ENCODE measurements at regions not wholly inside any gene's neighbourhood (a gene's known extent, or its start where the extent isn't known, plus 50 kb on each side); places are given as distances from the start of the nearest gene placed in this dataset.

DNA sequence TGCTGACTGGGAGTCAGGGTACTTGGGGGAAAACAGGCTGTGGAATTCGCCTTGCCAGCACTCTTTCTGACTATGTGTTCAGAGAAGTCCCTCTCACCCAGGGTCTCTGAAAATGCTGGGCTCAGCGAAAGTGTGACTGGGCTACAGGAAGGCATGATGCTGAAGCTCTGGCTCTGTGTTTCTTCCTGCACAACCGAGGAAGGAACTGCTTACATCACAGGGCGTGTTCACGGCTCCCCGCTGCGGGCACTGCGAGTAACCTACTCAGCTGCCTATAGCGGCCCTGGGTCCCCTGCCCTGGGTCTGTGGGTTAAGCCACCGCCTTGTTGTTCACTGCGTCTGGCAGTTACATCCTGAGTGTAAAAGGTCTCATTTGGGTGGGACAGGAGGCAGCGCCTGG is 222.4 kb upstream of the IRX4 start:
- Histone ChIP-seq H3K27me3 (no peaks in the 10 kb centered on the region), H3K4me1 (no peaks in the 10 kb centered on the region), H3K9me3 (peaks cover 3% of the 10 kb centered on the region; the same call in 1 of the 2 replicates), H3K27ac (no peak overlapping the region), H3K4me3 (no peak overlapping the region), H3K9ac (no peak overlapping the region), H3K4me2 (no peak overlapping the region), H4K20me1 (no peaks in the 10 kb centered on the region), H3K36me3 (no peaks in the 10 kb centered on the region)
- no peak for TF ChIP-seq Cebpa-rat (IDR thresholded peaks at IDR 0.05)

DNA sequence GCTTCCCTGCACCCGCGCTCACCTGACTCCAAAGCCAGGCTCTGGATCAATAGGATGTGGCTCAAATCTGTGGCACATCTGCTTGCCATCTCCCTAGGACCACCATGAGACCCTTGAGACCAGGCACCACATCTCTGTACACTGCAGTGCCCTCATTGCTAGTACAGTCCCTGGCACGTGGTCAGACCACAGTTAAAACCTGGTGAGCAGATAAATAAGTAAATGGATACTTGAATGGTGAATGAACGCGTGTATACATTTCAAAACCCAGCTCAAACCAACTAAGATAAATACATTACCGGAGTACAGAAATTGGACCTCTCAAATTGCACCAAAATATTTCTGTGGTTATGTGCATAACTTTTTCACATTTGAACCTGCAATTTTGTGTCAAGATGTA is 221.2 kb upstream of the IRX4 start:
- no peak for TF ChIP-seq Cebpa-rat (IDR thresholded peaks at IDR 0.05)

DNA sequence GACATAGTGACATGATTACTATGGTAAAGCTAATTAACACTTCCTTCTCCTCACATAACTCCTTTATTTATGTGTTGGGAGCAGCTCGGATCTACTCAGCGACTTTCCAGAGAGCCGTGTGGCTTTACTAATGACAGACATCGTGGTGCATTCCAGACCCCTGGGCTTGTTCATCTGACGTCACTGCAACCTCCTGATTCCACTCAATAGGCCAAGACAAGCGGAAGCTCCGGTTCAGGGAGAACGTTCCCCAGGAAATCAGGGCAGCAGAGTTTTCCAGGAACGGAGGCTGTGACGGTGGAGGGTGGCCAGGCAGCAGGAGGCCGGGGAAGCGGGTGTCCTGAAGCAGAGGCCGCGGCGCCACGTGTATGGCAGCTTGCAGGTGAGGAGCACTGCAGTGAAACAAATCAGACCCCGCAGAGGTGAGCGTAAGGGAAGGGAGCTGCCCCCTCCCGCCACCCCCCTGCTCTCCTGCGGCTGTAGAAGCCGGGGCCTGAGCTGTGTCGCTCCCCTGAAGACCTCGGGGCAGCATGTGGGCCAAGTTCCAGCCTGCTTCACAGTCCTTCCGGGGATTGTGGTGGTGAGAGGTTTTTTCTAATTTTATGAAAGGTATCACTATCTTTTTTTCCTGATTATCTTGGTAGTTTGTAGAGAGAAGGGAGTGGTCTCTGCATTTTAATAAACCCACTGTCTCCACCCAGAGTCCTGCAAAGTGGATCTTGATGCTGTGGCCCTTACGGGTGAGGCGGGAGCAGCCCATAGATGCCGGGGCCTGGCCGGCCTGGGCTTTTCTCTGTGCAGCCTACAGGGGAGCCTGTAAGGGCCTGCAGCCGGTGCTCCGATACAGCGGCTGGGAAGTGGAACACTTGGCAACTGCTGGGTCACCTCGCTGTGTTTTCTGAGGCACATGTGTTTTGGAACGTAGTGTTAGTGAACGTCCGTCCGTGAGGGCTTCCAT is 220.4 kb upstream of the IRX4 start:
- no peak for TF ChIP-seq Cebpa-rat (IDR thresholded peaks at IDR 0.05)
- no peak overlapping the region for H3K4me3 ChIP-seq

More for the DNA sequence above, 221.2 kb upstream of the IRX4 start:
- H3K27me3 ChIP-seq: no peaks in the 10 kb centered on the region
- H3K9ac ChIP-seq: no peak overlapping the region
- H4K20me1 ChIP-seq: no peaks in the 10 kb centered on the region
- peaks cover 3% of the 10 kb centered on the region; the same call in 1 of the 2 replicates for H3K9me3 ChIP-seq
- H3K27ac ChIP-seq: no peak overlapping the region
- H3K36me3 ChIP-seq: no peaks in the 10 kb centered on the region
- H3K4me3 ChIP-seq: no peak overlapping the region
- H3K4me2 ChIP-seq: no peak overlapping the region
- H3K4me1 ChIP-seq: peaks cover 4% of the 10 kb centered on the region; the same call in 1 of the 2 replicates

DNA sequence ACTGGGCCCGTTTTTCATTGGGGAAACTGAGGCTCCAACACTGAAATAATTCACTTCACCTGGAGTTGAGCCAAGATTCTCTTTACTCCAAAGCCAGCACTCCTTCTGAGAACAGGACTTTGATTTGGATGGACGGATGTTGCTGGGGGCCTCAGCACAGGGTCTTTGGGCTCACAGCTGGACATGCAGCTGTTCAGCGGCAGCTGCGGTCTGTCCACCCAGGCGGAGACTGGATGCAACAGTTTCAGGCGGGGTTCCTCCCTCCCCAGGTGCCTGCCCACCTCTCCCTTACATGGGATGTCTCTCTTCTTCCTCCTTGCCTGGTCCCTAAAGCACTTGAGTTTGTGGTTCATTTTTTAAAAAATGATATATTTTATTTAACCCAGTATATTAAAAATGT is 219.0 kb upstream of the IRX4 start:
- H3K9ac ChIP-seq: no peak overlapping the region
- peaks cover 4% of the 10 kb centered on the region; the same call in 1 of the 2 replicates for H3K4me1 ChIP-seq
- H3K4me3 ChIP-seq: no peak overlapping the region
- H3K4me2 ChIP-seq: no peak overlapping the region
- no peak overlapping the region for H3K27ac ChIP-seq
- H3K9me3 ChIP-seq: peaks cover 2% of the 10 kb centered on the region; the same call in 1 of the 2 replicates
- no peak for TF ChIP-seq Cebpa-rat (IDR thresholded peaks at IDR 0.05)
- no peaks in the 10 kb centered on the region for H4K20me1 ChIP-seq
- H3K36me3 ChIP-seq: no peaks in the 10 kb centered on the region
- H3K27me3 ChIP-seq: no peaks in the 10 kb centered on the region

More for the DNA sequence above, 220.4 kb upstream of the IRX4 start:
- Histone ChIP-seq H3K4me2 (no peak overlapping the region), H3K36me3 (no peaks in the 10 kb centered on the region), H3K27me3 (no peaks in the 10 kb centered on the region), H4K20me1 (no peaks in the 10 kb centered on the region), H3K4me1 (peaks cover 4% of the 10 kb centered on the region; the same call in 1 of the 2 replicates), H3K9ac (no peak overlapping the region), H3K9me3 (peaks cover 3% of the 10 kb centered on the region; the same call in 1 of the 2 replicates), H3K27ac (no peak overlapping the region)

GRCh38 chr5:2096887-2097505 is 214.3 kb upstream of the IRX4 start:
- Histone ChIP-seq H3K4me1 (peaks cover 4% of the 10 kb centered on the region; the same call in 1 of the 2 replicates), H3K27ac (no peak overlapping the region), H4K20me1 (no peaks in the 10 kb centered on the region), H3K27me3 (no peaks in the 10 kb centered on the region), H3K9me3 (no peaks in the 10 kb centered on the region), H3K4me3 (no peak overlapping the region), H3K4me2 (no peak overlapping the region), H3K36me3 (no peaks in the 10 kb centered on the region), H3K9ac (no peak overlapping the region)
- no peak for TF ChIP-seq Cebpa-rat (IDR thresholded peaks at IDR 0.05)

DNA sequence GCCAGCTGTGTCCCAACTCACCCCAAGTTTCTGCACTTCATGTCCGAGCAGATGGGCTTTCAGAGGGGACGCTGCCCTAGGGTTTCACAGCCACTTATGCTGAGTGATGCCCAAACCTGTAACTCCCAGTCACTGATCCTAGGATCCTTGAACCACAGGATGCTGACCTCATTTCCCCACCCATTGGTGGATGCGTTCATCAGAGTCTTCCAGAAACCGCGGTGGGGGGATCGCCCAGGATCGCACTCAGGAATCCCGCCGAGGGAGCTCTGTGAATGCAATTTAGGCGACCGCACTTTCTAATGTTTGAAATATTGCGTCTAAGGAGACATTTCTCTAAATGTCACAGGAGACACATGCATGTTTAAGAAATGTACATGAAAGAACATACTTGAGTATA is 212.3 kb upstream of the IRX4 start:
- no peaks in the 10 kb centered on the region for H3K9me3 ChIP-seq
- no peak overlapping the region for H3K4me2 ChIP-seq
- no peak overlapping the region for H3K9ac ChIP-seq
- TF ChIP-seq Cebpa-rat (IDR thresholded peaks at IDR 0.05): no peak
- H3K27ac ChIP-seq: no peak overlapping the region
- no peaks in the 10 kb centered on the region for H3K27me3 ChIP-seq
- H3K4me3 ChIP-seq: no peak overlapping the region
- H3K36me3 ChIP-seq: no peaks in the 10 kb centered on the region
- H4K20me1 ChIP-seq: no peaks in the 10 kb centered on the region
- peaks cover 4% of the 10 kb centered on the region; the same call in 1 of the 2 replicates for H3K4me1 ChIP-seq

- Histone ChIP-seq H3K9ac (no peak overlapping the region), H3K4me2 (no peak overlapping the region), H3K27ac (no peak overlapping the region), H4K20me1 (no peaks in the 10 kb centered on the region), H3K36me3 (no peaks in the 10 kb centered on the region), H3K4me3 (no peak overlapping the region), H3K4me1 (no peaks in the 10 kb centered on the region; the same call in 1 of the 2 replicates), H3K27me3 (no peaks in the 10 kb centered on the region), H3K9me3 (no peaks in the 10 kb centered on the region)
- no peak for TF ChIP-seq Cebpa-rat (IDR thresholded peaks at IDR 0.05)
Observed at GRCh38 chr5:2094616-2094995, 211.9 kb upstream of the IRX4 start.

DNA sequence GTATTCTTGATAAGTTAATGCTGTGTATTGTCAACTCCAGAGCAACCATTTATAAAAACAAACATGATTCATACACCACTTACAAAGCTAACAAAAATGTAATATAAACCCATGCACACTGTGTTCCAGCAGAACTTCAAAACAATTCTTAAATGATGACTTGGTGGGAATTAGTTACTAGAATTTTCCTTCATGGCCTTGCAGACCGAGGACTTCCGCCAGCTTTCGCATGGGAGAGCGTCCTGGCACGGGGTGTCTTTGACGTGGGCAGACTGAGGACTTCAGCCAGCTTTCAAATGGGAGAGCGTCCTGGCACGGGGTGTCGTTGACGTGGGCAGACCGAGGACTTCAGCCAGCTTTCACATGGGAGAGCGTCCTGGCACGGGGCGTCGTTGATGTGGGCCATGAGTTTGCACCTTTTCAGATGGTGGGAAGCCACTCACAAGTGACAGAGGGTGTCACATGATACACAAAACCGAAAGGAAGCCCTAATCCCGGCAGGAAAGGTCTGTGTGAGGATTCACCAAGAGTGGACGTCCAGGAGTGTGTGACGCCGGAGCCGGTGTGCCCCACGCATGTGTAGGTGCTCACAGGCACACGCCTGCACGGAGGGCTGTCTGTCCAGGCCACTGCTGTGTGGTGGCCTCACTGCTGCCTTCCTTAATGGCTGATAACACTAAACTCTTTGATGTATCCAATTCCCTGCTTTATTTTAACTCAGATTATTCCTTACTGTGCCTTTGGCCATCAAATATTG is 211.3 kb upstream of the IRX4 start:
- Histone ChIP-seq H3K4me3 (no peak overlapping the region), H3K4me1 (no peaks in the 10 kb centered on the region), H4K20me1 (no peaks in the 10 kb centered on the region), H3K36me3 (no peaks in the 10 kb centered on the region), H3K27me3 (no peaks in the 10 kb centered on the region), H3K9me3 (no peaks in the 10 kb centered on the region), H3K4me2 (no peak overlapping the region), H3K27ac (no peak overlapping the region), H3K9ac (no peak overlapping the region)
- TF ChIP-seq Cebpa-rat (IDR thresholded peaks at IDR 0.05): no peak

- no peak overlapping the region for H3K4me2 ChIP-seq
- no peak overlapping the region for H3K9ac ChIP-seq
- no peaks in the 10 kb centered on the region for H3K27me3 ChIP-seq
- no peaks in the 10 kb centered on the region for H3K9me3 ChIP-seq
- H3K36me3 ChIP-seq: no peaks in the 10 kb centered on the region
- no peak overlapping the region for H3K4me3 ChIP-seq
- no peak overlapping the region for H3K27ac ChIP-seq
- no peak for TF ChIP-seq Cebpa-rat (IDR thresholded peaks at IDR 0.05)
- H4K20me1 ChIP-seq: no peaks in the 10 kb centered on the region
- H3K4me1 ChIP-seq: no peaks in the 10 kb centered on the region
Observed at GRCh38 chr5:2091921-2092320, 209.2 kb upstream of the IRX4 start.
